ENCODE measurements at regions not wholly inside any gene's neighbourhood (a gene's known extent, or its start where the extent isn't known, plus 50 kb on each side); places are given as distances from the start of the nearest gene placed in this dataset.
"Not testable (repeated sequence)": the region's sequence is repeated elsewhere in the genome, so short reads cannot be mapped to it uniquely, and the experiment has no call there.

DNA sequence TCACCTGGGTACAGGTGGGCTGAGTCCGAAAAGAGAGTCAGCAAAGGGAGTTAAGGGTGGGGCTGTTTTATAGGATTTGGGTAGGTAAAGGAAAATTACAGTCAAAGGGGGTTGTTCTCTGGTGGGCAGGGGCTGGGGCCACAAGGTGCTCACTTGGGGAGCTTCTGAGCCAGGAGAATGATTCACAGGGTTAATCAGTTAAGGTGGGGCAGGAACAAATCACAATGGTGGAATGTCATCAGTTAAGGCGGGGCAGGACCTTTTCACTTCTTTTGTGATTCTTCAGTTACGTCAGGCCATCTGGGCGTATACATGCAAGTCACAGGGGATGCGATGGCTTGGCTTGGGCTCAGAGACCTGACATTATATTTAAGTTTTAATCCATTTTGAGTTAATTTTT lies 179.7 kb upstream of the TRPC7 start:
- not testable (repeated sequence) for H3K4me1 ChIP-seq (ENCODE audit: insufficient read depth, low read length, poor library complexity, severe bottlenecking); H3K36me3 ChIP-seq (ENCODE audit: insufficient read depth, low read length); H3K4me3 ChIP-seq (ENCODE audit: low read length, poor library complexity, severe bottlenecking); H3K9ac ChIP-seq (ENCODE audit: low read depth, low read length, poor library complexity, severe bottlenecking); H3K9me3 ChIP-seq (ENCODE audit: insufficient read depth, low read depth, low read length); H3K9me2 ChIP-seq (replicated peaks; ENCODE audit: low read depth, low read length); H3K27me3 ChIP-seq (ENCODE audit: insufficient read depth, low read length, poor library complexity, severe bottlenecking); H3K4me2 ChIP-seq (ENCODE audit: low read depth, low read length, poor library complexity, severe bottlenecking); H3K79me2 ChIP-seq (ENCODE audit: insufficient read depth, low read length); H4K20me1 ChIP-seq (ENCODE audit: insufficient read depth, low read length, poor library complexity, severe bottlenecking); H3F3A ChIP-seq (ENCODE audit: low read depth); H2AFZ ChIP-seq (ENCODE audit: low read length)

DNA sequence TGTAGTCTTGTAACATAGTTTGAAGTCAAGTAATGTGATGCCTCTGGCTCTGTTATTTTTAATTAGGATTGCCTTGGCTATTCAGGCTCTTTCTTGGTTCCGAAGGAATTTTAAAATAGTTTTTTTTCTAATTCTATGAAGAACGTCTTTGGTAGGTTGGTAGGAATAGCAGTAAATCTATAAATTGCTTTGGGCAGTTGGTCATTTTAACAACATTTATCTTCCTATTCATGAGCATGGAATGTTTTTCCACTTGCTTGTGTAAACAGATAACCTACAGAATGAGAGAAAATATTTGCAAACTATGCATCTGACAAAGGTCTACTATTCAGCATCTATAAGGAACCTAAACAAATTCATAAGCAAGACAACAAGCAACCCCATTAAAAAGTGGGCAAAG lies 173.2 kb upstream of the TRPC7 start:
- Histone ChIP-seq H3K27me3 (ENCODE audit: insufficient read depth, low read length, poor library complexity, severe bottlenecking) (no peaks in the 10 kb centered on the region), H3K4me3 (ENCODE audit: low read length, poor library complexity, severe bottlenecking) (no peak overlapping the region), H3K79me2 (ENCODE audit: insufficient read depth, low read length) (no peaks in the 10 kb centered on the region), H3K4me1 (ENCODE audit: insufficient read depth, low read length, poor library complexity, severe bottlenecking) (no peaks in the 10 kb centered on the region), H3K9me3 (ENCODE audit: insufficient read depth, low read depth, low read length) (no peaks in the 10 kb centered on the region), H3F3A (ENCODE audit: low read depth) (no peaks in the 10 kb centered on the region), H2AFZ (ENCODE audit: low read length) (no peak overlapping the region), H4K20me1 (ENCODE audit: insufficient read depth, low read length, poor library complexity, severe bottlenecking) (no peaks in the 10 kb centered on the region), H3K36me3 (ENCODE audit: insufficient read depth, low read length) (no peaks in the 10 kb centered on the region), H3K9ac (ENCODE audit: low read depth, low read length, poor library complexity, severe bottlenecking) (no peak overlapping the region), H3K9me2 (replicated peaks; ENCODE audit: low read depth, low read length) (no peaks in the 10 kb centered on the region), H3K4me2 (ENCODE audit: low read depth, low read length, poor library complexity, severe bottlenecking) (no peak overlapping the region)
- TF ChIP-seq, protein P1, sequence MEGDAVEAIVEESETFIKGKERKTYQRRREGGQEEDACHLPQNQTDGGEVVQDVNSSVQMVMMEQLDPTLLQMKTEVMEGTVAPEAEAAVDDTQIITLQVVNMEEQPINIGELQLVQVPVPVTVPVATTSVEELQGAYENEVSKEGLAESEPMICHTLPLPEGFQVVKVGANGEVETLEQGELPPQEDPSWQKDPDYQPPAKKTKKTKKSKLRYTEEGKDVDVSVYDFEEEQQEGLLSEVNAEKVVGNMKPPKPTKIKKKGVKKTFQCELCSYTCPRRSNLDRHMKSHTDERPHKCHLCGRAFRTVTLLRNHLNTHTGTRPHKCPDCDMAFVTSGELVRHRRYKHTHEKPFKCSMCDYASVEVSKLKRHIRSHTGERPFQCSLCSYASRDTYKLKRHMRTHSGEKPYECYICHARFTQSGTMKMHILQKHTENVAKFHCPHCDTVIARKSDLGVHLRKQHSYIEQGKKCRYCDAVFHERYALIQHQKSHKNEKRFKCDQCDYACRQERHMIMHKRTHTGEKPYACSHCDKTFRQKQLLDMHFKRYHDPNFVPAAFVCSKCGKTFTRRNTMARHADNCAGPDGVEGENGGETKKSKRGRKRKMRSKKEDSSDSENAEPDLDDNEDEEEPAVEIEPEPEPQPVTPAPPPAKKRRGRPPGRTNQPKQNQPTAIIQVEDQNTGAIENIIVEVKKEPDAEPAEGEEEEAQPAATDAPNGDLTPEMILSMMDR (conservative IDR thresholded peaks at IDR 0.05; ENCODE audit: low read length): no peak
- no peak for TF ChIP-seq EZH2phosphoT487 (IDR thresholded peaks at IDR 0.05; ENCODE audit: borderline replicate concordance)

DNA sequence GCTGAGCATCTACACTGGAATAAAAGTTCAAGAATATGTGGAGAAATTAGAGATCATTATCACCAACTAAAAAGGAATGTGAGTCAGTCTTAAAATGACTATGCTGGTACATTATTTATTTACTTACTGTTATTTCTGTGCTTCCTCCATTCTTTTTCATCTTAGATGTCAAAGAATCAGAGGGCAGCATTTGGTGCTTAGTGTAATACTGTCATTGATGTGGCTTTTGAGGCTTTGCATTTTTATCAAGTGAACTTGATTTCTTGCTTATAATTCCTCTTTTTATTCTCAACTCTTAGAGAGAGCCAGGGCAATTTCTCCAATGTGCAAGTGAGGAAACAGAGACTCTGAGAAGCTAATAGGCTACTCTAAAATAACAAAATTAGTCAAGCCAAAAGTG lies 163.7 kb upstream of the TRPC7 start:
- H2AFZ ChIP-seq (ENCODE audit: low read length): no peak overlapping the region
- TF ChIP-seq EZH2phosphoT487 (IDR thresholded peaks at IDR 0.05; ENCODE audit: borderline replicate concordance): no peak
- TF ChIP-seq, protein P1 (conservative IDR thresholded peaks at IDR 0.05; ENCODE audit: low read length): no peak
- H3K27me3 ChIP-seq (ENCODE audit: insufficient read depth, low read length, poor library complexity, severe bottlenecking): no peaks in the 10 kb centered on the region
- no peak overlapping the region for H3K4me3 ChIP-seq (ENCODE audit: low read length, poor library complexity, severe bottlenecking)
- H3K9me3 ChIP-seq (ENCODE audit: insufficient read depth, low read depth, low read length): no peaks in the 10 kb centered on the region
- no peak overlapping the region for H3K9ac ChIP-seq (ENCODE audit: low read depth, low read length, poor library complexity, severe bottlenecking)
- H3K4me2 ChIP-seq (ENCODE audit: low read depth, low read length, poor library complexity, severe bottlenecking): no peak overlapping the region
- no peaks in the 10 kb centered on the region for H3K4me1 ChIP-seq (ENCODE audit: insufficient read depth, low read length, poor library complexity, severe bottlenecking)
- no peaks in the 10 kb centered on the region for H3K9me2 ChIP-seq (replicated peaks; ENCODE audit: low read depth, low read length)
- no peaks in the 10 kb centered on the region for H3K36me3 ChIP-seq (ENCODE audit: insufficient read depth, low read length)
- no peaks in the 10 kb centered on the region for H3K79me2 ChIP-seq (ENCODE audit: insufficient read depth, low read length)
- H4K20me1 ChIP-seq (ENCODE audit: insufficient read depth, low read length, poor library complexity, severe bottlenecking): no peaks in the 10 kb centered on the region
- H3F3A ChIP-seq (ENCODE audit: low read depth): no peaks in the 10 kb centered on the region

DNA sequence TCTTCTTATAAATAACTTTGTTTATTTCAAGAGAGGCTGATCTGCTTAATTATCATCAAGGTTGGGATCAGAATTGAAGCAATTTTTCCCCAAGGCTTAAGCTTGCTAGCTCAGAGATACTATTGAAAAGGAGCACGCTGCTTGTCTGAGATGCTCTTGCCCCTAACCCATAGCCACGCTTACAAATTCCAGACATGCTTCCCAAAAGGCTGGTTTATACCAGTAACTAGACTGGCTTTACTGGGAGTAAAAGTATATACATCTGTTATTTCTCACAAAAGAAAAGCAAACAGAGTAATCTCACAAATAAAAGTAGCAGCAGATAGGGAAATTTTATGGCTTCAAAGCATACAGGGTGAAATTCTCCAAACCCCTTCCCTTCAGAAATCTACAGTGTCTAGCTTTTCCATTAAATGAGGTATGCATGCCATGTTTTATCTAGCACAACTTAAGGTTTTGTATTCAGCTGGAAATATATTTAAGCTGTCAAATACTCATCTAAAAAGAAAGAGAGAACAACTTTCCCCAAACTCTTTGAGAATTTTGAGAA lies 163.2 kb upstream of the TRPC7 start:
- Histone ChIP-seq H3K4me1 (ENCODE audit: insufficient read depth, low read length, poor library complexity, severe bottlenecking) (no peaks in the 10 kb centered on the region), H3K79me2 (ENCODE audit: insufficient read depth, low read length) (no peaks in the 10 kb centered on the region), H3F3A (ENCODE audit: low read depth) (no peaks in the 10 kb centered on the region), H2AFZ (ENCODE audit: low read length) (no peak overlapping the region), H3K4me3 (ENCODE audit: low read length, poor library complexity, severe bottlenecking) (no peak overlapping the region), H3K9me3 (ENCODE audit: insufficient read depth, low read depth, low read length) (no peaks in the 10 kb centered on the region), H3K36me3 (ENCODE audit: insufficient read depth, low read length) (no peaks in the 10 kb centered on the region), H3K27me3 (ENCODE audit: insufficient read depth, low read length, poor library complexity, severe bottlenecking) (no peaks in the 10 kb centered on the region), H4K20me1 (ENCODE audit: insufficient read depth, low read length, poor library complexity, severe bottlenecking) (no peaks in the 10 kb centered on the region), H3K9ac (ENCODE audit: low read depth, low read length, poor library complexity, severe bottlenecking) (no peak overlapping the region), H3K9me2 (replicated peaks; ENCODE audit: low read depth, low read length) (no peaks in the 10 kb centered on the region), H3K4me2 (ENCODE audit: low read depth, low read length, poor library complexity, severe bottlenecking) (no peak overlapping the region)
- no peak for TF ChIP-seq EZH2phosphoT487 (IDR thresholded peaks at IDR 0.05; ENCODE audit: borderline replicate concordance)
- TF ChIP-seq, protein P1 (conservative IDR thresholded peaks at IDR 0.05; ENCODE audit: low read length): no peak

All from Loucy (cell line).